Ovary (tissue), 7 donors: ENCODE measurements at regions not wholly inside any gene's neighbourhood (a gene's known extent, or its start where the extent isn't known, plus 50 kb on each side); places are given as distances from the start of the nearest gene placed in this dataset.
"Not testable (repeated sequence)": the region's sequence is repeated elsewhere in the genome, so short reads cannot be mapped to it uniquely, and the experiment has no call there.

Source experiments
- DNase-seq, 5 donors: peaks; one replicate each; pipeline ENCODE4 v3.0.0-alpha.2; 2019 to 2020
- H3K27ac ChIP-seq, 2 donors: fragments of 200-600 bp; one replicate each; pipeline versions ENCODE4 v1.5.1 to v1.8.0; 2019 to 2022
- H3K27me3 ChIP-seq: fragments of 200-600 bp; one replicate; pipeline ENCODE4 v1.8.0; 2022
- H3K36me3 ChIP-seq: fragments of 200-600 bp; sonication (generic); one replicate; pipeline ENCODE4 v1.5.1; 2019
- H3K4me1 ChIP-seq: one replicate; pipeline ENCODE4 v1.8.1; 2013; ENCODE audit warnings: mild to moderate bottlenecking, moderate library complexity; ENCODE audit not compliant: insufficient read depth
- H3K4me3 ChIP-seq: fragments of 200-600 bp; sonication (generic); one replicate; pipeline ENCODE4 v1.5.1; 2017
- H3K9me3 ChIP-seq, 2 donors: fragments of 200-600 bp in 1 of 2; sonication (generic) in 1 of 2; one replicate each; pipeline versions ENCODE4 v1.5.1 to v1.8.1; 2013 to 2019; ENCODE audit warnings: mild to moderate bottlenecking in 1 of 2, moderate library complexity in 1 of 2
- CTCF ChIP-seq, 3 donors: fragments of 450-650 bp in 2 of 3; fragments of 200-600 bp in 1 of 3; IDR thresholded peaks; one replicate each; pipeline versions ENCODE4 v1.5.1 to v1.8.0; 2016 to 2022; ENCODE audit warnings: antibody characterized with exemption in 3 of 3, mild to moderate bottlenecking in 1 of 3
- EP300 ChIP-seq: sonication (generic); formaldehyde crosslinking; IDR thresholded peaks from one replicate; pipeline ENCODE4 v1.6.1; 2017; ENCODE audit warnings: antibody characterized with exemption
- POLR2A ChIP-seq: fragments of 450-650 bp; IDR thresholded peaks from one replicate; pipeline ENCODE4 v1.6.1; 2017; ENCODE audit warnings: antibody characterized with exemption, mild to moderate bottlenecking, moderate library complexity
- WGBS, 3 donors: extraction: QIAGEN DNeasy Blood & Tissue Kit in 1 of 3; methylation state at CpG; one replicate each; pipeline versions ENCODE4 v1.1.5 to v1.1.7; 2013 to 2017; 5-methylcytosine and 5-hydroxymethylcytosine counted together
- intact Hi-C, 4 donors: fragments of 100-400 bp; cut with DNase I; formaldehyde crosslinking; loops; one replicate each; pipeline versions ENCODE4 v1.11.0 to v1.15.1; 2022 to 2023
- donor health status: DM: no; HTN: no; CAD: no; lungs with moderate emphysema.
- donor health status: DM: no; HTN: no; CAD: no.
- donor health status: Bipolar disorder and iron deficiency.
- donor health status: DM: no; HTN: no; CAD: no.
- donor health status: DM: yes; HTN: yes; CAD: no.

- Histone ChIP-seq H3K27me3 (no peaks in the 10 kb centered on the region), H3K4me3 (no peak overlapping the region), H3K4me1 (no peaks in the 10 kb centered on the region), H3K9me3 (no peaks in the 10 kb centered on the region), H3K36me3 (no peaks in the 10 kb centered on the region), H3K27ac (no peak overlapping the region)
- TF ChIP-seq CTCF (IDR thresholded peaks at IDR 0.05) (no peak), POLR2A (no peak), EP300 (no peak)
- no peak for DNase-seq
- intact Hi-C loops = no loop called here
- WGBS, 3 donors = 46 to 63% (median 53%) methylated on average over 1 of the region's 1 CpG
Observed at GRCh38 chr14:43407706-43408105, 1099.4 kb downstream of the FSCB start.

- H3K4me1 ChIP-seq = no peaks in the 10 kb centered on the region
- intact Hi-C loops = no loop called here
- no peaks in the 10 kb centered on the region for H3K27me3 ChIP-seq
- TF ChIP-seq EP300 (no peak), POLR2A (no peak), CTCF (IDR thresholded peaks at IDR 0.05) (no peak)
- no peak for DNase-seq
- no peaks in the 10 kb centered on the region for H3K36me3 ChIP-seq
- H3K27ac ChIP-seq = no peak overlapping the region
- H3K4me3 ChIP-seq = no peak overlapping the region
- no peaks in the 10 kb centered on the region for H3K9me3 ChIP-seq
Observed at GRCh38 chr14:43406931-43407330, 1100.2 kb downstream of the FSCB start.

- no peak overlapping the region for H3K27ac ChIP-seq
- no peak overlapping the region for H3K4me3 ChIP-seq
- no peak for TF ChIP-seq CTCF (IDR thresholded peaks at IDR 0.05)
- no peak for TF ChIP-seq EP300
- no peak for TF ChIP-seq POLR2A
- H3K4me1 ChIP-seq = no peaks in the 10 kb centered on the region
- intact Hi-C loops = no loop called here
- DNase-seq = no peak
- H3K9me3 ChIP-seq = no peaks in the 10 kb centered on the region
- WGBS, 3 donors = 40 to 54% (median 43%) methylated on average over 1 of the region's 1 CpG
- H3K36me3 ChIP-seq = no peaks in the 10 kb centered on the region
- H3K27me3 ChIP-seq = no peaks in the 10 kb centered on the region
Observed at GRCh38 chr14:43399289-43399688, 1107.8 kb downstream of the FSCB start.

- H3K4me3 ChIP-seq, H3K9me3 ChIP-seq, H3K27ac ChIP-seq, DNase-seq, H3K36me3 ChIP-seq, intact Hi-C loops, H3K27me3 ChIP-seq, H3K4me1 ChIP-seq: not testable (repeated sequence)
- WGBS, 3 donors = 92 to 94% (median 93%) methylated on average over 7 to 8 of the region's 8 CpGs
Observed at GRCh38 chr14:43370565-43370896, 1136.6 kb downstream of the FSCB start.

- no peak overlapping the region for H3K27ac ChIP-seq
- no peaks in the 10 kb centered on the region for H3K36me3 ChIP-seq
- TF ChIP-seq EP300 = no peak
- TF ChIP-seq CTCF (IDR thresholded peaks at IDR 0.05) = no peak
- no peak for TF ChIP-seq POLR2A
- no peaks in the 10 kb centered on the region for H3K27me3 ChIP-seq
- intact Hi-C loops = no loop called here
- no peak overlapping the region for H3K4me3 ChIP-seq
- DNase-seq = no peak
- WGBS, 3 donors = 94 to 96% (median 95%) methylated on average over 21 of the region's 21 CpGs
- H3K4me1 ChIP-seq = no peaks in the 10 kb centered on the region
- no peaks in the 10 kb centered on the region for H3K9me3 ChIP-seq
Observed at GRCh38 chr14:43369710-43370564, 1137.1 kb downstream of the FSCB start.
